RKO (cell line): ENCODE measurements at regions not wholly inside any gene's neighbourhood (a gene's known extent, or its start where the extent isn't known, plus 50 kb on each side); places are given as distances from the start of the nearest gene placed in this dataset.
A peak's percentile ranks its signal among the peaks of the same experiment; 100 is the strongest.

Experiments used
- DNase-seq: peaks from one replicate; pipeline ENCODE4 v3.0.0-alpha.2; 2016; ENCODE audit warnings: low spot score

- no peak for DNase-seq
Observed at GRCh38 chr13:112001571-112001970, 65.4 kb upstream of the SOX1 start.

GRCh38 chr13:112003396-112003795, 63.6 kb upstream of the SOX1 start:
- DNase-seq: no peak

GRCh38 chr13:112003941-112004340, 63.0 kb upstream of the SOX1 start:
- DNase-seq: no peak

GRCh38 chr13:112005925-112006324, 61.0 kb upstream of the SOX1 start:
- DNase-seq: peak; percentile 23

GRCh38 chr13:112007191-112007590, 59.8 kb upstream of the SOX1 start:
- DNase-seq: no peak

- no peak for DNase-seq
Observed at GRCh38 chr13:112010714-112011113, 56.2 kb upstream of the SOX1 start.

GRCh38 chr13:112012016-112012704, 54.8 kb upstream of the SOX1 start:
- DNase-seq: no peak

- DNase-seq: no peak
Observed at GRCh38 chr13:112012705-112013085, 54.3 kb upstream of the SOX1 start.

- no peak for DNase-seq
Observed at GRCh38 chr13:112013665-112014064, 53.3 kb upstream of the SOX1 start.

- no peak for DNase-seq
Observed at GRCh38 chr13:112014857-112015256, 52.1 kb upstream of the SOX1 start.
